ENCODE measurements at regions not wholly inside any gene's neighbourhood (a gene's known extent, or its start where the extent isn't known, plus 50 kb on each side); places are given as distances from the start of the nearest gene placed in this dataset.

DNA sequence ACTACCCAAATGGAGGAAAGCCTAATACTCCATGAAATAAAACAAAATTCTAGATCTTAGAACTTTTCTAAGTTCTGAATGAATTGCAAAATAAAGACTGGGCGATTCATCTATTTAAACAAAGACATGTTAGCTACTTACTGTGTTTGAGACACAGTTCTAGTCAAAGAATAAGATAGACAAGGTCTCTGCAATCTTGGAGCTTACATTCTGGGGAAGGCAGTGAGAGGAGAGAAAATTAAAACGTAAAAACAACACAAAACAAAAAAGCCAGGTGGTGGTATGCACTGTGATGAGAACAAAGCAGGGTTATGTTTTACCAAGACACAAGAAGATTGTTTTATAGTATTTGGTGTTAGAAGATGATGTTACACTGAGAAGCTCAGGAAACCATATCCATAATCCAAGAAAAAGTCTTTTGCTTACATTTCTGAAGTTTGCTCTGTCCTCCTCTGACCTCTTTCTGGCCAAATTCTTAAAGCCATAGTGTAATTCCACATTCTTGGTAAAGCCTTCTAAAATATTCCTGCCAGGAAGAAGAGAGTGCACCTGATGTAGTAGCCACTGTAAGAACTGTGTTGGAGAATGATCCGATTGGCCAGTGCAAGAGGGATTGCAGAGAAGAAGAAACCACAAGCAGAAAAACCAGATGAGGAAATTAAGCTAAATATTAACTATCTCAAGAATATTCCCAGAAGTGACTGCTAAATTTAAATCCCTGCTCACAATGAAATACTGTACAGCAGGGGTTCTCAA is 218.4 kb downstream of the PCSK1 start:
- Histone ChIP-seq H3K27me3 (ENCODE audit: insufficient read depth, low read depth) (no peaks in the 10 kb centered on the region), H3K4me3 (no peak overlapping the region), H3K27ac (no peak overlapping the region), H2AFZ (no peak overlapping the region), H3F3A (ENCODE audit: insufficient read depth, low read depth) (no peaks in the 10 kb centered on the region), H4K20me1 (ENCODE audit: insufficient read depth) (no peaks in the 10 kb centered on the region), H3K4me2 (no peak overlapping the region), H3K79me2 (ENCODE audit: low read depth) (no peaks in the 10 kb centered on the region), H3K4me1 (replicated peaks; ENCODE audit: insufficient read depth) (no peaks in the 10 kb centered on the region), H3K36me3 (ENCODE audit: low read depth) (no peaks in the 10 kb centered on the region), H3K9me3 (ENCODE audit: insufficient read depth, low read depth) (0 out of 2 replicates have a peak, but pooled peaks cover 9% of the 10 kb centered on the region), H3K9me2 (ENCODE audit: insufficient read depth) (no peaks in the 10 kb centered on the region)
- no TSS peak for BruUV-seq (replicated peaks)
- ChIA-PET POLR2A (ENCODE audit: unreplicated experiment) (interaction anchor here (0.7 kb wide), 1 partner anchor 40 kb away, joined by 5 read pairs; no protein-coding TSS in a partner anchor), CTCF (no interaction called here)
- intact Hi-C loops (cut with micrococcal nuclease; ENCODE audit: unreplicated experiment): no loop called here
- no peak for TF ChIP-seq EZH2 (IDR thresholded peaks at IDR 0.05; ENCODE audit: low read depth)
- TF ChIP-seq, protein P1, sequence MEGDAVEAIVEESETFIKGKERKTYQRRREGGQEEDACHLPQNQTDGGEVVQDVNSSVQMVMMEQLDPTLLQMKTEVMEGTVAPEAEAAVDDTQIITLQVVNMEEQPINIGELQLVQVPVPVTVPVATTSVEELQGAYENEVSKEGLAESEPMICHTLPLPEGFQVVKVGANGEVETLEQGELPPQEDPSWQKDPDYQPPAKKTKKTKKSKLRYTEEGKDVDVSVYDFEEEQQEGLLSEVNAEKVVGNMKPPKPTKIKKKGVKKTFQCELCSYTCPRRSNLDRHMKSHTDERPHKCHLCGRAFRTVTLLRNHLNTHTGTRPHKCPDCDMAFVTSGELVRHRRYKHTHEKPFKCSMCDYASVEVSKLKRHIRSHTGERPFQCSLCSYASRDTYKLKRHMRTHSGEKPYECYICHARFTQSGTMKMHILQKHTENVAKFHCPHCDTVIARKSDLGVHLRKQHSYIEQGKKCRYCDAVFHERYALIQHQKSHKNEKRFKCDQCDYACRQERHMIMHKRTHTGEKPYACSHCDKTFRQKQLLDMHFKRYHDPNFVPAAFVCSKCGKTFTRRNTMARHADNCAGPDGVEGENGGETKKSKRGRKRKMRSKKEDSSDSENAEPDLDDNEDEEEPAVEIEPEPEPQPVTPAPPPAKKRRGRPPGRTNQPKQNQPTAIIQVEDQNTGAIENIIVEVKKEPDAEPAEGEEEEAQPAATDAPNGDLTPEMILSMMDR (conservative IDR thresholded peaks at IDR 0.05): no peak
- DNase-seq: no peak

DNA sequence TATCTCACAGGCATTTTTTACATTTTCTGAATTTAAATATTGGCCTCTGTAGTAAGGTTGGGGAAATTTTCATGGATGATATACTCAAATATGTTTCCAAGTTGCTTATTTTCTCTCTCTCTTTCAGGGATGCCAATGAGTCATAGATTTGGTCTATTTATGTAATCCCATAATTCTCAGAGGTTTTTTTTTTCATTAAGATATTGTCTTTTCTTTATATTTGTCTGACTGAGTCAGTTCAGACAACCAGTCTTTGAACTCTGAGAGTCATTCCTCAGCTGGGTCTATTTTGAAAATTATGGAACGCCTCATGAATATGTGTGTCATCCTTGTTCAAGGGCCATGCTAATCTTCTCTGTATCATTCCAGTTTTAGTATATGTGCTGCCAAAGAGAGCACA is 223.2 kb downstream of the PCSK1 start:
- POLR2A ChIA-PET (ENCODE audit: unreplicated experiment): no interaction called here
- no peaks in the 10 kb centered on the region for H3K4me1 ChIP-seq (replicated peaks; ENCODE audit: insufficient read depth)
- H3K4me2 ChIP-seq: no peak overlapping the region
- H2AFZ ChIP-seq: no peak overlapping the region
- no TSS peak for BruUV-seq (replicated peaks)
- no peaks in the 10 kb centered on the region for H3K79me2 ChIP-seq (ENCODE audit: low read depth)
- no peaks in the 10 kb centered on the region for H4K20me1 ChIP-seq (ENCODE audit: insufficient read depth)
- H3K9me2 ChIP-seq (ENCODE audit: insufficient read depth): no peaks in the 10 kb centered on the region
- no peaks in the 10 kb centered on the region for H3K36me3 ChIP-seq (ENCODE audit: low read depth)
- no peak overlapping the region for H3K27ac ChIP-seq
- H3K27me3 ChIP-seq (ENCODE audit: insufficient read depth, low read depth): no peaks in the 10 kb centered on the region
- CTCF ChIA-PET: no interaction called here
- H3F3A ChIP-seq (ENCODE audit: insufficient read depth, low read depth): no peaks in the 10 kb centered on the region
- peaks cover 21% of the 10 kb centered on the region for H3K9me3 ChIP-seq (ENCODE audit: insufficient read depth, low read depth)
- TF ChIP-seq EZH2 (IDR thresholded peaks at IDR 0.05; ENCODE audit: low read depth): no peak
- TF ChIP-seq, protein P1 (conservative IDR thresholded peaks at IDR 0.05): no peak
- DNase-seq: no peak
- intact Hi-C loops (cut with micrococcal nuclease; ENCODE audit: unreplicated experiment): no loop called here
- H3K4me3 ChIP-seq: no peak overlapping the region

DNA sequence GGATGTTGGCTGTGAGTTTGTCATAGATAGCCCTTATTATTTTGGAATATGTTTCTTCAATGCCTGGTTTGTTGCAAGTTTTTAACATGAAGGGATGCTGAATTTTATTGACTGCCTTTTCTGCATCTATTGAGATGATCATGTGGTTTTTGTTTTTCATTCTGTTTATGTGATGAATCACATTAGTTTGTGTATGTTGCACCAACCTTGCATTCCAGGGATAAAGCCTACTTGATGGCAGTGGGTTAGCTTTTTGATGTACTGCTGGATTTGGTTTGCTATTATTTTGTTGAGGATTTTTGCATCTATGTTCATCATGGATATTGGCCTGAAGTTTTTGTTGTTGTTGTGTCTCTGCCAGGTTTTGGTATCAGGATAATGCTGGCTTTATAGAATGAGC is 225.6 kb downstream of the PCSK1 start:
- H3K4me2 ChIP-seq: no peak overlapping the region
- ChIA-PET POLR2A (ENCODE audit: unreplicated experiment) (no interaction called here), CTCF (no interaction called here)
- DNase-seq: no peak
- H3K9me3 ChIP-seq (ENCODE audit: insufficient read depth, low read depth): peaks cover 12% of the 10 kb centered on the region
- intact Hi-C loops (cut with micrococcal nuclease; ENCODE audit: unreplicated experiment): no loop called here
- H3K4me1 ChIP-seq (replicated peaks; ENCODE audit: insufficient read depth): no peaks in the 10 kb centered on the region
- no peaks in the 10 kb centered on the region for H4K20me1 ChIP-seq (ENCODE audit: insufficient read depth)
- no peaks in the 10 kb centered on the region for H3K27me3 ChIP-seq (ENCODE audit: insufficient read depth, low read depth)
- BruUV-seq (replicated peaks): no TSS peak
- no peaks in the 10 kb centered on the region for H3K36me3 ChIP-seq (ENCODE audit: low read depth)
- no peak overlapping the region for H2AFZ ChIP-seq
- TF ChIP-seq EZH2 (IDR thresholded peaks at IDR 0.05; ENCODE audit: low read depth): no peak
- TF ChIP-seq, protein P1 (conservative IDR thresholded peaks at IDR 0.05): no peak
- no peak overlapping the region for H3K27ac ChIP-seq
- no peaks in the 10 kb centered on the region; the same call in 1 of the 2 replicates for H3K9me2 ChIP-seq (ENCODE audit: insufficient read depth)
- no peaks in the 10 kb centered on the region for H3K79me2 ChIP-seq (ENCODE audit: low read depth)
- H3F3A ChIP-seq (ENCODE audit: insufficient read depth, low read depth): no peaks in the 10 kb centered on the region
- no peak overlapping the region for H3K4me3 ChIP-seq
